SK-N-SH (cell line): ENCODE measurements at regions not wholly inside any gene's neighbourhood (a gene's known extent, or its start where the extent isn't known, plus 50 kb on each side); places are given as distances from the start of the nearest gene placed in this dataset.

Experiments
- CTCF ChIA-PET: fragments of 300-600, 350-600 bp; formaldehyde crosslinking; extraction: SDS; loops from one replicate; lab custom pipeline; 2021; lab: Yijun Ruan, JAX
- POLR2A ChIA-PET: fragments of 350-600 bp; sonication (Branson Sonifier 250); formaldehyde crosslinking; extraction: SDS; loops from one replicate; lab custom pipeline; 2020; ENCODE audit warnings: antibody characterized with exemption, inconsistent platforms; lab: Yijun Ruan, JAX
- DNase-seq: peaks from one replicate; pipeline ENCODE4 v3.0.0; 2012
- H2AFZ ChIP-seq: fragments of 200-600 bp; sonication (generic); 2 replicates; pipeline ENCODE4 v1.8.1; 2016; ENCODE audit warnings: antibody characterized with exemption, mild to moderate bottlenecking, low read depth
- H3F3A ChIP-seq: fragments of 200-600 bp; sonication (generic); replicated peaks from 2 replicates; pipeline ENCODE3; 2016; ENCODE audit warnings: antibody characterized with exemption, mild to moderate bottlenecking; ENCODE audit not compliant: insufficient read depth
- H3K27ac ChIP-seq, 2 experiments: fragments of 200-500 bp in 1 of 2; fragments of 200-600 bp in 1 of 2; sonication (Bioruptor generic) in 1 of 2; sonication (generic), shearing (Covaris generic) in 1 of 2; 2 replicates each; pipeline versions ENCODE4 v1.5.1 to v1.6.1; 2014 to 2016; ENCODE audit warnings: low read depth in 2 of 2, inconsistent platforms in 1 of 2, low read length in 1 of 2, mild to moderate bottlenecking in 1 of 2, mixed read lengths in 1 of 2
- H3K27me3 ChIP-seq: fragments of 200-600 bp; sonication (generic), shearing (Covaris generic); 2 replicates; pipeline ENCODE4 v1.6.1; 2016; ENCODE audit warnings: mixed run types; ENCODE audit not compliant: insufficient read depth
- H3K36me3 ChIP-seq, 2 experiments: fragments of 200-500 bp in 1 of 2; fragments of 200-600 bp in 1 of 2; sonication (Bioruptor generic) in 1 of 2; sonication (generic) in 1 of 2; replicated peaks in 1 of 2; 2 replicates each; pipeline versions ENCODE3 to v1.5.1; 2014 to 2016; ENCODE audit warnings: low read length in 1 of 2, mild to moderate bottlenecking in 1 of 2; ENCODE audit not compliant: insufficient read depth in 2 of 2, control insufficient read depth in 1 of 2
- H3K4me1 ChIP-seq, 2 experiments: fragments of 200-500 bp in 1 of 2; fragments of 200-600 bp in 1 of 2; sonication (Bioruptor generic) in 1 of 2; sonication (generic), shearing (Covaris generic) in 1 of 2; 2 replicates each; pipeline versions ENCODE4 v1.5.1 to v1.6.1; 2014 to 2016; ENCODE audit warnings: low read depth in 1 of 2, low read length in 1 of 2, mixed run types in 1 of 2; ENCODE audit not compliant: insufficient read depth in 2 of 2, control insufficient read depth in 1 of 2
- H3K4me2 ChIP-seq: fragments of 200-600 bp; sonication (generic), shearing (Covaris generic); 2 replicates; pipeline ENCODE4 v1.6.1; 2017; ENCODE audit warnings: mixed run types
- H3K4me3 ChIP-seq, 2 experiments: fragments of 200-500 bp in 1 of 2; fragments of 200-600 bp in 1 of 2; sonication (Bioruptor generic) in 1 of 2; sonication (generic), shearing (Covaris generic) in 1 of 2; 2 replicates each; pipeline versions ENCODE4 v1.5.1 to v1.8.1; 2014 to 2016; ENCODE audit warnings: low read depth in 2 of 2, inconsistent platforms in 1 of 2, low read length in 1 of 2, mild to moderate bottlenecking in 1 of 2, mixed read lengths in 1 of 2, moderate library complexity in 1 of 2
- H3K79me2 ChIP-seq: fragments of 200-600 bp; sonication (generic); 2 replicates; pipeline ENCODE4 v1.8.1; 2017; ENCODE audit warnings: mild to moderate bottlenecking; ENCODE audit not compliant: insufficient read depth
- H3K9ac ChIP-seq: fragments of 200-600 bp; sonication (generic); 2 replicates; pipeline ENCODE4 v1.6.1; 2017; ENCODE audit warnings: mixed run types
- H3K9me2 ChIP-seq: fragments of 200-600 bp; sonication (generic); 2 replicates; pipeline ENCODE4 v1.6.1; 2017; ENCODE audit warnings: mixed run types
- H3K9me3 ChIP-seq: fragments of 200-600 bp; sonication (generic); 2 replicates; pipeline ENCODE4 v1.6.1; 2017; ENCODE audit warnings: mixed run types, mild to moderate bottlenecking, moderate library complexity
- H4K20me1 ChIP-seq: fragments of 200-600 bp; sonication (generic); 2 replicates; pipeline ENCODE4 v1.6.1; 2017; ENCODE audit warnings: mild to moderate bottlenecking, mixed run types; ENCODE audit not compliant: insufficient read depth
- EZH2phosphoT487 ChIP-seq: fragments of 200-600 bp; sonication (generic); IDR thresholded peaks from 2 replicates; pipeline ENCODE4 v1.6.1; 2017; ENCODE audit warnings: low read depth, mixed run types, mild to moderate bottlenecking, antibody characterized with exemption, moderate library complexity, borderline replicate concordance
- FOSL2 ChIP-seq: IDR thresholded peaks from 2 replicates; pipeline ENCODE4 v1.4.0; 2012; ENCODE audit warnings: low read depth, mild to moderate bottlenecking, moderate library complexity, borderline replicate concordance
- FOXJ3 ChIP-seq: sonication (generic); formaldehyde crosslinking; IDR thresholded peaks from 2 replicates; pipeline ENCODE4 v1.5.1; 2020; ENCODE audit warnings: mild to moderate bottlenecking, missing genetic modification reagents
- FOXM1 ChIP-seq: IDR thresholded peaks from 2 replicates; pipeline ENCODE4 v1.4.0; 2012; ENCODE audit warnings: low read depth, mild to moderate bottlenecking
- GATA2 ChIP-seq: sonication (generic); formaldehyde crosslinking; IDR thresholded peaks from 2 replicates; pipeline ENCODE4 v1.5.0; 2020; ENCODE audit warnings: mild to moderate bottlenecking, missing genetic modification reagents
- IRF3 ChIP-seq: fragments of 150-350 bp; IDR thresholded peaks from 2 replicates; pipeline ENCODE4 v1.6.1; 2016; ENCODE audit warnings: mild to moderate bottlenecking, low read depth, low read length
- PBX3 ChIP-seq: IDR thresholded peaks from 2 replicates; pipeline ENCODE4; 2012
- SMC3 ChIP-seq: IDR thresholded peaks from 2 replicates; pipeline ENCODE4 v1.6.1; 2012; ENCODE audit warnings: low read depth, low read length, improper control_type of control experiment
- TAF1 ChIP-seq: IDR thresholded peaks from 2 replicates; pipeline ENCODE4 v1.6.1; 2012; ENCODE audit warnings: low read depth, mild to moderate bottlenecking, low read length, moderate library complexity, borderline replicate concordance
- TEAD4 ChIP-seq: IDR thresholded peaks from 2 replicates; pipeline ENCODE4 v1.4.0; 2012; ENCODE audit warnings: mild to moderate bottlenecking, borderline replicate concordance; ENCODE audit not compliant: insufficient read depth
- ZBTB33 ChIP-seq: IDR thresholded peaks from 2 replicates; pipeline ENCODE4 v1.4.0; 2012; ENCODE audit warnings: low read depth, borderline replicate concordance
- WGBS: methylation state at CpG from one replicate; pipeline ENCODE4 v1.1.6; 2017; ENCODE audit warnings: low lambda C conversion rate; 5-methylcytosine and 5-hydroxymethylcytosine counted together

- Histone ChIP-seq H3K27ac (no peak overlapping the region), H3K9ac (no peak overlapping the region), H3K4me1 (no peaks in the 10 kb centered on the region), H3K9me2 (no peaks in the 10 kb centered on the region), H3K79me2 (no peaks in the 10 kb centered on the region), H3K36me3 (no peaks in the 10 kb centered on the region), H3K4me3 (no peak overlapping the region), H2AFZ (no peak overlapping the region), H3K9me3 (no peaks in the 10 kb centered on the region), H3K27me3 (no peaks in the 10 kb centered on the region), H3F3A (no peaks in the 10 kb centered on the region), H3K4me2 (no peak overlapping the region), H4K20me1 (no peaks in the 10 kb centered on the region)
- whole genome bisulfite sequencing: 18% methylated on average over 4 of the region's 4 CpGs
- CTCF ChIA-PET: no interaction called here
- POLR2A ChIA-PET: no interaction called here
- TF ChIP-seq ZBTB33 (no peak), PBX3 (no peak), TAF1 (no peak), SMC3 (no peak)
- DNase-seq: no peak
Measured at GRCh38 chr3:3578718-3579117, 220.5 kb upstream of the LRRN1 start.

- Histone ChIP-seq H3K27ac (no peak overlapping the region), H3K9me3 (no peaks in the 10 kb centered on the region), H3K4me3 (no peak overlapping the region), H3K36me3 (no peaks in the 10 kb centered on the region), H3F3A (no peaks in the 10 kb centered on the region), H3K27me3 (no peaks in the 10 kb centered on the region), H3K4me2 (no peak overlapping the region), H3K9ac (no peak overlapping the region), H3K9me2 (no peaks in the 10 kb centered on the region), H2AFZ (no peak overlapping the region), H3K79me2 (no peaks in the 10 kb centered on the region), H4K20me1 (no peaks in the 10 kb centered on the region), H3K4me1 (no peaks in the 10 kb centered on the region)
- CTCF ChIA-PET: no interaction called here
- DNase-seq: no peak
- 37% methylated on average over 7 of the region's 13 CpGs for WGBS
- TF ChIP-seq FOXM1: no peak
- no peak for TF ChIP-seq SMC3
- POLR2A ChIA-PET: no interaction called here
Measured at GRCh38 chr3:3577823-3578222, 221.4 kb upstream of the LRRN1 start.

- Histone ChIP-seq H3K27ac (no peak overlapping the region), H2AFZ (no peak overlapping the region), H3K79me2 (no peaks in the 10 kb centered on the region)
- TF ChIP-seq FOXJ3 (CRISPR knock-in tag) (no peak), FOSL2 (no peak), EZH2phosphoT487 (no peak), IRF3 (no peak), GATA2 (CRISPR knock-in tag) (no peak), TEAD4 (no peak)
- TF ChIP-seq, all 33 proteins: peak for 0
- Histone ChIP-seq H3K9me3 (no peaks in the 10 kb centered on the region), H3K4me3 (no peak overlapping the region), H4K20me1 (no peaks in the 10 kb centered on the region), H3K4me1 (no peaks in the 10 kb centered on the region), H3K9me2 (no peaks in the 10 kb centered on the region), H3K27me3 (no peaks in the 10 kb centered on the region), H3K4me2 (no peak overlapping the region), H3K9ac (no peak overlapping the region), H3K36me3 (no peaks in the 10 kb centered on the region), H3F3A (no peaks in the 10 kb centered on the region)
- 14% methylated on average over 1 of the region's 1 CpG for WGBS
- POLR2A ChIA-PET: no interaction called here
- CTCF ChIA-PET: no interaction called here
- DNase-seq: no peak
Measured at GRCh38 chr3:3573341-3573740, 225.9 kb upstream of the LRRN1 start.
